Thyroid gland (tissue), 4 donors: ENCODE measurements at regions not wholly inside any gene's neighbourhood (a gene's known extent, or its start where the extent isn't known, plus 50 kb on each side); places are given as distances from the start of the nearest gene placed in this dataset.

Source experiments
- DNase-seq, 2 donors: peaks; one replicate each; pipeline ENCODE4 v3.0.0-alpha.2; 2019
- H3K27ac ChIP-seq, 3 donors: fragments of 200-600 bp; sonication (generic); 1 replicate in 2 of 3; 2 replicates in 1 of 3; pipeline ENCODE4 v1.5.1; 2016 to 2019; ENCODE audit warnings: mild to moderate bottlenecking in 1 of 3, moderate library complexity in 1 of 3
- H3K27me3 ChIP-seq: fragments of 200-600 bp; sonication (generic); one replicate; pipeline ENCODE4 v1.5.1; 2019
- H3K36me3 ChIP-seq, 2 donors: fragments of 200-600 bp; sonication (generic); one replicate each; pipeline ENCODE4 v1.5.1; 2016 to 2019
- H3K4me1 ChIP-seq, 2 donors: fragments of 200-600 bp; sonication (generic); one replicate each; pipeline ENCODE4 v1.5.1; 2017 to 2019
- H3K4me3 ChIP-seq, 3 donors: fragments of 200-600 bp; sonication (generic); replicated peaks in 1 of 3; 1 replicate in 2 of 3; 2 replicates in 1 of 3; pipeline ENCODE4 v1.5.1; 2016; ENCODE audit warnings: mild to moderate bottlenecking in 1 of 3
- H3K9me3 ChIP-seq: fragments of 200-600 bp; sonication (generic); one replicate; pipeline ENCODE4 v1.5.1; 2017
- CTCF ChIP-seq, 6 experiments: fragments of 200-600 bp in 3 of 6; fragments of 450-650 bp in 3 of 6; sonication (generic) in 3 of 6; IDR thresholded peaks; one replicate each; pipeline ENCODE4 v1.5.1; 2016 to 2019; ENCODE audit warnings: antibody characterized with exemption in 6 of 6, mild to moderate bottlenecking in 2 of 6, inconsistent platforms in 1 of 6, moderate library complexity in 1 of 6
- POLR2A ChIP-seq, 2 donors: fragments of 450-650 bp; IDR thresholded peaks; one replicate each; pipeline ENCODE4 v1.6.1; 2017; ENCODE audit warnings: antibody characterized with exemption in 2 of 2, mild to moderate bottlenecking in 2 of 2, moderate library complexity in 1 of 2
- WGBS, 2 donors: methylation state at CpG; one replicate each; pipeline ENCODE4 v1.1.5; 2017; 5-methylcytosine and 5-hydroxymethylcytosine counted together
- intact Hi-C: fragments of 100-400 bp; cut with DNase I; formaldehyde crosslinking; loops from one replicate; pipeline ENCODE4 v1.15.1; 2023

DNA sequence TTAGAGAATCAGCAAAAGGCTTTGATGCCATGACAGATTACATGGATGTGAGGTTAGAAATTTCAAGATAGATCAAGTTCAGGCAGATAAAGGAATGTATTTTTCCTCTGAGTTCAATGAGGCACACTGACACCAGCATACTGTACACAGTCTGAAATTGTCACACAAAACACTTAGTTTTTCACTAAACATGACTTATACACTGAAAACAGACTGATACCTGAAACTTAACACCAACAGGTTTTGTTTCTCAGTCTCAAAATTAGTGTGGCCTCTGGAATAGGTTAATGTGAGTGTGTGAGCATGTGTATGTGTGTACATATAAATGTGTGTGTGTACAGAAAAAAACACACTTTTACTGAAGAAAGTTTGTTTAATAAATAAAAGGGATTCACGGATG is 129.9 kb upstream of the SLITRK2 start:
- Histone ChIP-seq H3K27ac (no peak overlapping the region), H3K27me3 (no peaks in the 10 kb centered on the region), H3K36me3 (no peaks in the 10 kb centered on the region), H3K9me3 (no peaks in the 10 kb centered on the region), H3K4me3 (no peak overlapping the region), H3K4me1 (no peaks in the 10 kb centered on the region)
- no peak for DNase-seq
- intact Hi-C loops: no loop called here
- WGBS, 2 donors: 79 to 85% methylated on average over 1 of the region's 1 CpG
- TF ChIP-seq CTCF (IDR thresholded peaks at IDR 0.05) (no peak), POLR2A (IDR thresholded peaks at IDR 0.05) (no peak)

DNA sequence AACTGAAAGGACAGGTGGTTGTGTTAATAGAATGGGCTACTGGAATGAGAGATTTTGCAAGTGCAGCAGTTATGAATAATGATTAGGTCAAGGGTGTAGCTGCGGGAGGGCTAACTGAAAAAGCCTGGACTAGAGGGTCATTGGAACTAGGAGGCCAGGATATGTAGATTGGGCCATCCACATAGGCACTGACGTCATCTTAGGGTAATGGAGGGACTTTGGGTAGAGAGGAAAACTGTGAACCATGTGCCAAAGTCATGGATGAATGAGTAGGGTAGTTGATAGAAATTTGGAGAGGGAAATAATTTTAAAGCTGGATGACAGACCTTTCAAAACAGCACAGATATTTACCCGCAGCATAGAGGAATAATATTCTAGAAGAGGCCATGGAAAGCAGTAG is 123.6 kb upstream of the SLITRK2 start:
- Histone ChIP-seq H3K4me3 (no peak overlapping the region), H3K27ac (no peak overlapping the region), H3K27me3 (no peaks in the 10 kb centered on the region), H3K36me3 (no peaks in the 10 kb centered on the region), H3K4me1 (no peaks in the 10 kb centered on the region), H3K9me3 (no peaks in the 10 kb centered on the region)
- no peak for DNase-seq
- intact Hi-C loops: no loop called here
- 82 to 83% methylated on average over 3 of the region's 3 CpGs for WGBS, 2 donors
- TF ChIP-seq POLR2A (IDR thresholded peaks at IDR 0.05) (no peak), CTCF (IDR thresholded peaks at IDR 0.05) (no peak)

DNA sequence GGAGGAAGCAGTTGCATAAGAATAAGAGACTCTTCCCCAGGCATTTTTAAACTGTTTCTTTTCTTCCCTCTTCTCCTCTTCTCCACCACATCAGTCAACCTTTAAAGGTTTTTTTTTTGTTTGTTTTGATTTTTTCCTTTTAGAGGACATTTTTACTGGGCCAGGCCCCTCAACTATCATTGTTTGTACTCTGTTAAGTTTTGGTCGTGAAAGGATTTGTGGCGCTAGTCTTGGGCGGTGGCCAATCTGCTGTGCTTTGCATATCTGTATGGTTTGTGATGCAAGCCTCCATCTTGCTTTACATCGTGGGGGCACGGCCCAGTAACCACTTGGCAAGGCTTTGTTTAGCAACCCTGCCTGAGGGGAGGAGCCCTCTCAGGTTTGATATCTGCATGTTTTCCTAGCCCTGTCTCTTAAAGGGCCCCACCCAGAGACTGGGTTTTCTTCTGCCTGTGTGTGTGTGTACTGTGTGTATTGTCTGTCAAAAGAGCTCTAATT is 101.9 kb upstream of the SLITRK2 start:
- no peaks in the 10 kb centered on the region for H3K27me3 ChIP-seq
- intact Hi-C loops: no loop called here
- no peaks in the 10 kb centered on the region for H3K36me3 ChIP-seq
- H3K9me3 ChIP-seq: no peaks in the 10 kb centered on the region
- no peak for DNase-seq
- no peak overlapping the region for H3K27ac ChIP-seq
- H3K4me1 ChIP-seq: no peaks in the 10 kb centered on the region
- H3K4me3 ChIP-seq: no peak overlapping the region
- no peak for TF ChIP-seq CTCF (IDR thresholded peaks at IDR 0.05)
- no peak for TF ChIP-seq POLR2A (IDR thresholded peaks at IDR 0.05)
- WGBS, 2 donors: 73 to 77% methylated on average over 5 of the region's 5 CpGs

GRCh38 chrX:145716226-145716625 is 101.4 kb upstream of the SLITRK2 start:
- Histone ChIP-seq H3K4me1 (no peaks in the 10 kb centered on the region), H3K27ac (no peak overlapping the region), H3K27me3 (no peaks in the 10 kb centered on the region), H3K9me3 (no peaks in the 10 kb centered on the region), H3K4me3 (no peak overlapping the region), H3K36me3 (no peaks in the 10 kb centered on the region)
- no peak for TF ChIP-seq CTCF (IDR thresholded peaks at IDR 0.05)
- TF ChIP-seq POLR2A (IDR thresholded peaks at IDR 0.05): no peak
- no peak for DNase-seq
- intact Hi-C loops: no loop called here
- 93 to 95% methylated on average over 2 of the region's 2 CpGs for WGBS, 2 donors

GRCh38 chrX:145727476-145727875 is 90.2 kb upstream of the SLITRK2 start:
- intact Hi-C loops: no loop called here
- 36 to 45% methylated on average over 4 to 5 of the region's 5 CpGs for WGBS, 2 donors
- H3K36me3 ChIP-seq: no peaks in the 10 kb centered on the region

More at GRCh38 chrX:145727476-145727875, 90.2 kb upstream of the SLITRK2 start:
- Histone ChIP-seq H3K4me3 (no peak overlapping the region), H3K9me3 (no peaks in the 10 kb centered on the region), H3K27me3 (no peaks in the 10 kb centered on the region), H3K27ac (no peak overlapping the region), H3K4me1 (no peaks in the 10 kb centered on the region)
- no peak for DNase-seq
- no peak for TF ChIP-seq CTCF (IDR thresholded peaks at IDR 0.05)
- TF ChIP-seq POLR2A (IDR thresholded peaks at IDR 0.05): no peak
